Esophagus squamous epithelium (tissue), 5 donors: ENCODE measurements at regions not wholly inside any gene's neighbourhood (a gene's known extent, or its start where the extent isn't known, plus 50 kb on each side); places are given as distances from the start of the nearest gene placed in this dataset.

Experiments used
- DNase-seq: peaks from one replicate; lab custom pipeline; 2025; lab: John Stamatoyannopoulos, UW
- H3K27ac ChIP-seq, 4 donors: fragments of 200-600 bp; sonication (generic); one replicate each; pipeline ENCODE4 v1.5.1; 2016 to 2019; ENCODE audit warnings: mild to moderate bottlenecking in 1 of 4
- H3K27me3 ChIP-seq, 4 donors: fragments of 200-600 bp; sonication (generic); 1 replicate in 3 of 4; 2 replicates in 1 of 4; pipeline versions ENCODE4 v1.5.1 to v1.6.0; 2017 to 2021; ENCODE audit warnings: antibody characterized with exemption in 1 of 4
- H3K36me3 ChIP-seq, 3 donors: fragments of 200-600 bp; sonication (generic); one replicate each; pipeline ENCODE4 v1.5.1; 2016 to 2019
- H3K4me1 ChIP-seq, 3 donors: fragments of 200-600 bp; sonication (generic); one replicate each; pipeline ENCODE4 v1.5.1; 2017 to 2019
- H3K4me3 ChIP-seq, 4 donors: fragments of 200-600 bp; sonication (generic); 1 replicate in 3 of 4; 2 replicates in 1 of 4; pipeline ENCODE4 v1.5.1; 2016 to 2019; ENCODE audit warnings: mild to moderate bottlenecking in 2 of 4, moderate library complexity in 1 of 4
- H3K9me3 ChIP-seq, 3 donors: fragments of 200-600 bp; sonication (generic); one replicate each; pipeline ENCODE4 v1.5.1; 2016 to 2019
- CTCF ChIP-seq, 6 experiments: fragments of 450-650 bp in 4 of 6; fragments of 200-600 bp in 2 of 6; sonication (generic) in 2 of 6; IDR thresholded peaks; one replicate each; pipeline ENCODE4 v1.5.1; 2016 to 2019; ENCODE audit warnings: antibody characterized with exemption in 6 of 6, mild to moderate bottlenecking in 4 of 6, moderate library complexity in 4 of 6
- POLR2A ChIP-seq, 4 donors: fragments of 450-650 bp; IDR thresholded peaks; one replicate each; pipeline ENCODE4 v1.6.1; 2017; ENCODE audit warnings: antibody characterized with exemption in 4 of 4, mild to moderate bottlenecking in 4 of 4, moderate library complexity in 3 of 4
- WGBS, 2 donors: methylation state at CpG; one replicate each; pipeline ENCODE4 v1.1.5; 2018; 5-methylcytosine and 5-hydroxymethylcytosine counted together
- intact Hi-C: fragments of 100-400 bp; cut with DNase I; formaldehyde crosslinking; loops from one replicate; pipeline ENCODE4 v1.15.0; 2022
- donor health status: DM: yes; HTN: yes; CAD: no.

DNA sequence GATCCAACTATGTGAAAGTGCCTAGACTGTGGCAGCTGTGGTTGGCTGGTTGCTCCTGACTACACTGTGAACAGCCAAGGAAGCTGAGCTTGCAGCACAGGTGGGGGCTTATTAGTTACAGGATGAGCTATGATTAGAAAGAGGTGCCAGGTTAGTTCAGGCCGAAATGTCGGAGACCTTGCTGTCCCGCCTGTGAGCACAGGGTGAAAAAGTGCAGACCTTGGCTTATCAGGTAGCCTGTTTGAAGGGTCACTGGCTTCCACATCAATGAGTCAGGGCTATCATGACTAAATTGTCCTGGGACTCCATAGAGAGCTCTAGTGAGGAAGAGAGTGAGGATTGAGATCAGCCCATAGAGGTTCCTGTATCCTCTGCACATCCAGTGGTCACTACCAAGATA lies 114.3 kb upstream of the PLPPR1 start:
- DNase-seq: no peak
- TF ChIP-seq POLR2A (IDR thresholded peaks at IDR 0.05): no peak
- no peak for TF ChIP-seq CTCF (IDR thresholded peaks at IDR 0.05)
- Histone ChIP-seq H3K9me3 (no peaks in the 10 kb centered on the region), H3K36me3 (no peaks in the 10 kb centered on the region), H3K27ac (no peak overlapping the region), H3K27me3 (no peaks in the 10 kb centered on the region), H3K4me1 (no peaks in the 10 kb centered on the region), H3K4me3 (no peak overlapping the region)
- intact Hi-C loops: no loop called here
- 89 to 92% methylated on average over 3 of the region's 3 CpGs for WGBS, 2 donors

DNA sequence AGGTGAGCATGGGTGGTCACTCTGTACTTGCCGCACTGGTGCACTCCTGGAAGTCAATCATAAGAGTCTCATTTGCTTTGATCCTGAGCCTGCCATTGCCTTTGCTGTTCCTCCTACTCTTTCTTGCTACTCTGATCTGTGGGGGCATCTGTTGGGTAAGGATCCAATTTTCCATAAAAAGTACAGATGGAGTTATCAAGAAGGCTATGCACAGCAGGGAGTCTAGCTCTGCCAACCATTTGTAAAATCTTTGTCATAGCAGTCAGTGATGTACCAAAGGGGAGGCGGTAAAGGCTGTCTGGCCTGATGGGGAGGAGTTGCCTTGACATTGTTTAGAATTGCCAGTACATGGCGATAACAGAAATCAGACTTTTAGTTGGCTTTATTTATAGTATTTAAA lies 109.0 kb upstream of the PLPPR1 start:
- DNase-seq: no peak
- Histone ChIP-seq H3K27ac (no peak overlapping the region), H3K4me3 (no peak overlapping the region), H3K36me3 (no peaks in the 10 kb centered on the region), H3K4me1 (no peaks in the 10 kb centered on the region), H3K27me3 (no peaks in the 10 kb centered on the region), H3K9me3 (no peaks in the 10 kb centered on the region)
- intact Hi-C loops: no loop called here
- WGBS, 2 donors: 73 to 94% methylated on average over 3 of the region's 3 CpGs
- TF ChIP-seq CTCF (IDR thresholded peaks at IDR 0.05) (no peak), POLR2A (IDR thresholded peaks at IDR 0.05) (no peak)

GRCh38 chr9:100926366-100926765 lies 102.2 kb upstream of the PLPPR1 start:
- H3K4me1 ChIP-seq: no peaks in the 10 kb centered on the region
- no peak for DNase-seq
- intact Hi-C loops: no loop called here
- no peaks in the 10 kb centered on the region for H3K27me3 ChIP-seq
- no peaks in the 10 kb centered on the region for H3K9me3 ChIP-seq
- TF ChIP-seq CTCF (IDR thresholded peaks at IDR 0.05): no peak
- TF ChIP-seq POLR2A (IDR thresholded peaks at IDR 0.05): no peak
- no peaks in the 10 kb centered on the region for H3K36me3 ChIP-seq
- no peak overlapping the region for H3K4me3 ChIP-seq
- WGBS, 2 donors: 72 to 73% methylated on average over 2 of the region's 2 CpGs
- H3K27ac ChIP-seq: no peak overlapping the region

DNA sequence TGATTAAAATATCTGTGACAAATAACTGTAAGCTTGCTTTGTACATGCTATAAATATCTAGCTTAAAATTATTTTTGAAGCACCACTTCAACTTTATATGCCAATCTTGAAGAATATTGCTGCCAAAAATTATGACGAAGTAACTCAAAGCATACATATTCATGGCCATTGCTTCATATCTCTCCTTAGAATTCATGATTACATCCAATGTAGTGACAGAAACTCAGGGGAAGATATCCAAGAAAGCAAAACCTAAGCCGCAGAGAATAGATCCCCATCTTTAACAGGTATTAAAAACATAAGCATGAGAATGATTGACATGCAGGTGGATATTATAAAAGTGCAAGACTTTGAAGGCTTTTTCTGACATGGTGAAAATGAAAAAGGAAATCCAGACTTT lies 100.8 kb upstream of the PLPPR1 start:
- intact Hi-C loops: no loop called here
- H3K9me3 ChIP-seq: no peaks in the 10 kb centered on the region

GRCh38 chr9:100933656-100934055 lies 94.9 kb upstream of the PLPPR1 start:
- no peaks in the 10 kb centered on the region for H3K36me3 ChIP-seq
- no peaks in the 10 kb centered on the region for H3K4me1 ChIP-seq
- no peak overlapping the region for H3K4me3 ChIP-seq
- no peak overlapping the region for H3K27ac ChIP-seq
- intact Hi-C loops: no loop called here
- no peaks in the 10 kb centered on the region for H3K27me3 ChIP-seq
- 28 to 62% methylated on average over 2 of the region's 2 CpGs for WGBS, 2 donors
- peaks cover 0 to 3% (median 0%) of the 10 kb centered on the region in 3 donors for H3K9me3 ChIP-seq
- no peak for DNase-seq
- TF ChIP-seq CTCF (IDR thresholded peaks at IDR 0.05) (no peak), POLR2A (IDR thresholded peaks at IDR 0.05) (no peak)

More for the DNA sequence above, 100.8 kb upstream of the PLPPR1 start:
- H3K4me3 ChIP-seq: no peak overlapping the region
- WGBS, 2 donors: 84 to 88% methylated on average over 2 of the region's 2 CpGs
- H3K36me3 ChIP-seq: no peaks in the 10 kb centered on the region
- no peak overlapping the region for H3K27ac ChIP-seq
- no peak for DNase-seq
- no peaks in the 10 kb centered on the region for H3K27me3 ChIP-seq
- TF ChIP-seq POLR2A (IDR thresholded peaks at IDR 0.05) (no peak), CTCF (IDR thresholded peaks at IDR 0.05) (no peak)
- H3K4me1 ChIP-seq: no peaks in the 10 kb centered on the region
